Keratinocyte (primary cell): ENCODE measurements at regions not wholly inside any gene's neighbourhood (a gene's known extent, or its start where the extent isn't known, plus 50 kb on each side); places are given as distances from the start of the nearest gene placed in this dataset.

Source experiments
- DNase-seq: peaks from one replicate; pipeline ENCODE4 v3.0.0-alpha.2; 2011; ENCODE audit warnings: low read depth, missing footprints, low spot score
- FAIRE-seq: peaks from 2 replicates; lab custom pipeline; 2011; peaks lifted over from hg19 to GRCh38; lab: Jason Lieb, UNC
- H2AFZ ChIP-seq: 2 replicates; pipeline ENCODE4 v1.6.0; 2012; ENCODE audit warnings: low read length, control low read depth, inconsistent platforms; ENCODE audit not compliant: control insufficient read depth
- H3K27ac ChIP-seq: 2 replicates; pipeline ENCODE4 v1.5.1; 2011; ENCODE audit warnings: low read length; ENCODE audit not compliant: control insufficient read depth, insufficient read depth
- H3K27me3 ChIP-seq: 3 replicates; pipeline ENCODE4 v1.6.0; 2011; ENCODE audit warnings: low read length; ENCODE audit not compliant: control insufficient read depth, insufficient read depth; ENCODE audit errors: extremely low read depth
- H3K36me3 ChIP-seq, 2 experiments: 2 replicates in 1 of 2; 3 replicates in 1 of 2; pipeline ENCODE4 v1.5.1; 2011; ENCODE audit warnings: low read length in 2 of 2, mild to moderate bottlenecking in 1 of 2; ENCODE audit not compliant: control insufficient read depth in 2 of 2, insufficient read depth in 2 of 2; ENCODE audit errors: extremely low read depth in 1 of 2
- H3K4me1 ChIP-seq: 3 replicates; pipeline ENCODE4 v1.5.1; 2011; ENCODE audit warnings: low read length; ENCODE audit not compliant: control insufficient read depth, insufficient read depth; ENCODE audit errors: extremely low read depth
- H3K4me2 ChIP-seq: 3 replicates; pipeline ENCODE4 v1.6.0; 2011; ENCODE audit warnings: low read depth, low read length; ENCODE audit not compliant: control insufficient read depth, insufficient read depth; ENCODE audit errors: extremely low read depth
- H3K4me3 ChIP-seq, 3 experiments: fragments of 200-600 bp in 1 of 3; sonication (generic) in 1 of 3; 2 replicates in 2 of 3; 3 replicates in 1 of 3; pipeline ENCODE4 v1.5.1; 2011 to 2016; ENCODE audit warnings: low read length in 3 of 3, mild to moderate bottlenecking in 3 of 3, control low read depth in 2 of 3, inconsistent platforms in 1 of 3, low read depth in 1 of 3, mixed read lengths in 1 of 3, mixed run types in 1 of 3, moderate library complexity in 1 of 3; ENCODE audit not compliant: control insufficient read depth in 2 of 3, insufficient read depth in 2 of 3; ENCODE audit errors: extremely low read depth in 1 of 3
- H3K79me2 ChIP-seq: 2 replicates; pipeline ENCODE4 v1.6.0; 2012; ENCODE audit warnings: low read length; ENCODE audit not compliant: control insufficient read depth, insufficient read depth
- H3K9ac ChIP-seq: 3 replicates; pipeline ENCODE4 v1.6.0; 2011; ENCODE audit warnings: low read length; ENCODE audit not compliant: control insufficient read depth, insufficient read depth; ENCODE audit errors: extremely low read depth
- H3K9me1 ChIP-seq: 3 replicates; pipeline ENCODE4 v1.6.0; 2011; ENCODE audit warnings: low read length; ENCODE audit not compliant: control insufficient read depth, insufficient read depth; ENCODE audit errors: extremely low read depth
- H3K9me3 ChIP-seq: 2 replicates; pipeline ENCODE4 v1.5.1; 2012; ENCODE audit warnings: low read depth, low read length; ENCODE audit not compliant: control insufficient read depth
- H4K20me1 ChIP-seq: 3 replicates; pipeline ENCODE4 v1.6.0; 2011; ENCODE audit warnings: low read length; ENCODE audit not compliant: control insufficient read depth, insufficient read depth; ENCODE audit errors: extremely low read depth
- EZH2 ChIP-seq: IDR thresholded peaks from one replicate; pipeline ENCODE4 v1.6.1; 2012; ENCODE audit warnings: inconsistent platforms, mild to moderate bottlenecking, low read length, moderate library complexity
- dilution Hi-C: fragments of 300-500 bp; cut with MboI; formaldehyde crosslinking; loops from one replicate; pipeline ENCODE4 v1.7.0; 2020; ENCODE audit warnings: low sequenced_read_pairs; ENCODE audit not compliant: extremely low pct_ligation_motif_present
- TF ChIP-seq, protein P1 (sequence below), 3 experiments: IDR thresholded peaks in 1 of 3; conservative IDR thresholded peaks in 1 of 3; optimal IDR thresholded peaks in 1 of 3; 2 replicates in 2 of 3; 3 replicates in 1 of 3; pipeline versions ENCODE3 to v1.5.1; 2011; ENCODE audit warnings: low read length in 3 of 3, mild to moderate bottlenecking in 3 of 3, moderate library complexity in 2 of 3, control low read depth in 1 of 3, inconsistent platforms in 1 of 3; ENCODE audit not compliant: insufficient read depth in 2 of 3; ENCODE audit errors: extremely low read depth in 1 of 3

DNA sequence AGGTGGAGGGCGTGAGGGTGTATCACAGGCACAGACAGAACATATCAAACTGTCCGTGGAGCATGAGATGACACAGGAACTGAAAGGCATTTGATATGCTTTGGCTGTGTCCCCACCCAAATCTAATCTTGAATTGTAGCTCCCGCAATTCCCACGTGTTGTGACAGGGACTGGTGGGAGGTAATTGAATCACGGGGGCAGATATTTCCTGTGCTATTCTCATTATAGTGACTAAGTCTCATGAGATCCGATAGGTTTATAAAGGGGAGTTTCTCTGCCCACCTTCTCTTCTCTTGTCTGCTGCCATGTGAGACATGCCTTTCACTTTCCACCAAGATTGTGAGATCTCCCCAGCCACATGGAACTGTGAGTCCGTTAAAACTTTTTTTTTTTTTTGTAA lies 123.1 kb upstream of the PIEZO2 start:
- no peak for FAIRE-seq

GRCh38 chr18:11271954-11272353 lies 122.6 kb upstream of the PIEZO2 start:
- Histone ChIP-seq H3K4me3 (no peak overlapping the region), H3K36me3 (no peaks in the 10 kb centered on the region), H3K27ac (no peak overlapping the region), H4K20me1 (no peaks in the 10 kb centered on the region), H3K9ac (no peak overlapping the region), H3K27me3 (no peaks in the 10 kb centered on the region), H3K4me2 (no peak overlapping the region), H3K4me1 (no peaks in the 10 kb centered on the region), H3K9me1 (no peaks in the 10 kb centered on the region), H3K9me3 (no peaks in the 10 kb centered on the region), H3K79me2 (no peaks in the 10 kb centered on the region), H2AFZ (no peak overlapping the region)
- FAIRE-seq (no peak), DNase-seq (no peak)
- TF ChIP-seq EZH2 = no peak
- TF ChIP-seq, protein P1, sequence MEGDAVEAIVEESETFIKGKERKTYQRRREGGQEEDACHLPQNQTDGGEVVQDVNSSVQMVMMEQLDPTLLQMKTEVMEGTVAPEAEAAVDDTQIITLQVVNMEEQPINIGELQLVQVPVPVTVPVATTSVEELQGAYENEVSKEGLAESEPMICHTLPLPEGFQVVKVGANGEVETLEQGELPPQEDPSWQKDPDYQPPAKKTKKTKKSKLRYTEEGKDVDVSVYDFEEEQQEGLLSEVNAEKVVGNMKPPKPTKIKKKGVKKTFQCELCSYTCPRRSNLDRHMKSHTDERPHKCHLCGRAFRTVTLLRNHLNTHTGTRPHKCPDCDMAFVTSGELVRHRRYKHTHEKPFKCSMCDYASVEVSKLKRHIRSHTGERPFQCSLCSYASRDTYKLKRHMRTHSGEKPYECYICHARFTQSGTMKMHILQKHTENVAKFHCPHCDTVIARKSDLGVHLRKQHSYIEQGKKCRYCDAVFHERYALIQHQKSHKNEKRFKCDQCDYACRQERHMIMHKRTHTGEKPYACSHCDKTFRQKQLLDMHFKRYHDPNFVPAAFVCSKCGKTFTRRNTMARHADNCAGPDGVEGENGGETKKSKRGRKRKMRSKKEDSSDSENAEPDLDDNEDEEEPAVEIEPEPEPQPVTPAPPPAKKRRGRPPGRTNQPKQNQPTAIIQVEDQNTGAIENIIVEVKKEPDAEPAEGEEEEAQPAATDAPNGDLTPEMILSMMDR (optimal IDR thresholded peaks at IDR 0.05 in 1 of 3, IDR thresholded peaks at IDR 0.05 in 1 of 3, conservative IDR thresholded peaks at IDR 0.05 in 1 of 3; ENCODE audit: extremely low read depth in 1 of 3, insufficient read depth in 2 of 3, low read length in 3 of 3) = no peak
- dilution Hi-C loops = no loop called here

More for the DNA sequence above, 123.1 kb upstream of the PIEZO2 start:
- no peak for TF ChIP-seq EZH2
- TF ChIP-seq, protein P1 (optimal IDR thresholded peaks at IDR 0.05 in 1 of 3, IDR thresholded peaks at IDR 0.05 in 1 of 3, conservative IDR thresholded peaks at IDR 0.05 in 1 of 3; ENCODE audit: extremely low read depth in 1 of 3, insufficient read depth in 2 of 3, low read length in 3 of 3) = no peak
- no peaks in the 10 kb centered on the region for H4K20me1 ChIP-seq
- DNase-seq = no peak
- no peak overlapping the region for H3K9ac ChIP-seq
- no peaks in the 10 kb centered on the region for H3K36me3 ChIP-seq
- no peaks in the 10 kb centered on the region for H3K79me2 ChIP-seq
- no peaks in the 10 kb centered on the region for H3K27me3 ChIP-seq
- H3K27ac ChIP-seq = no peak overlapping the region
- no peaks in the 10 kb centered on the region for H3K4me1 ChIP-seq
- H3K4me2 ChIP-seq = no peak overlapping the region
- no peaks in the 10 kb centered on the region for H3K9me1 ChIP-seq
- H3K9me3 ChIP-seq = no peaks in the 10 kb centered on the region
- dilution Hi-C loops = no loop called here
- no peak overlapping the region for H2AFZ ChIP-seq
- no peak overlapping the region for H3K4me3 ChIP-seq
